H9 (cell line): ENCODE measurements at regions not wholly inside any gene's neighbourhood (a gene's known extent, or its start where the extent isn't known, plus 50 kb on each side); places are given as distances from the start of the nearest gene placed in this dataset.

Experiments
- DNase-seq: peaks from one replicate; pipeline ENCODE4 v3.0.0-alpha.2; 2017
- H2AFZ ChIP-seq: one replicate; pipeline ENCODE4 v1.6.1; 2013; ENCODE audit warnings: mild to moderate bottlenecking, low read length, control low read depth, moderate library complexity
- H2AK5ac ChIP-seq: 2 replicates; pipeline ENCODE4 v1.6.1; 2013; ENCODE audit warnings: low read length, control low read depth, mixed read lengths; ENCODE audit not compliant: insufficient read length
- H2BK120ac ChIP-seq: one replicate; pipeline ENCODE4 v1.6.1; 2013; ENCODE audit warnings: low read depth, mild to moderate bottlenecking, low read length, control low read depth, inconsistent platforms; ENCODE audit not compliant: poor library complexity, severe bottlenecking
- H2BK12ac ChIP-seq: 2 replicates; pipeline ENCODE4 v1.6.1; 2013; ENCODE audit warnings: low read length, control low read depth, mixed read lengths, low read depth; ENCODE audit not compliant: insufficient read length
- H2BK15ac ChIP-seq: 2 replicates; pipeline ENCODE4 v1.6.1; 2013; ENCODE audit warnings: low read depth, low read length, control low read depth
- H2BK20ac ChIP-seq: one replicate; pipeline ENCODE4 v1.6.1; 2013; ENCODE audit warnings: low read depth, mild to moderate bottlenecking, low read length, control low read depth, inconsistent platforms; ENCODE audit not compliant: poor library complexity, severe bottlenecking
- H2BK5ac ChIP-seq: 2 replicates; pipeline ENCODE4 v1.6.1; 2013; ENCODE audit warnings: low read length, control low read depth, mixed read lengths; ENCODE audit not compliant: insufficient read length
- H3K14ac ChIP-seq: 2 replicates; pipeline ENCODE4 v1.6.1; 2013; ENCODE audit warnings: low read length, control low read depth; ENCODE audit not compliant: insufficient read depth
- H3K18ac ChIP-seq: 2 replicates; pipeline ENCODE4 v1.6.1; 2013; ENCODE audit warnings: low read depth, mild to moderate bottlenecking, mixed read lengths, low read length, control low read depth; ENCODE audit not compliant: insufficient read length
- H3K23ac ChIP-seq: 2 replicates; pipeline ENCODE4 v1.6.1; 2013; ENCODE audit warnings: low read length, control low read depth, mixed read lengths, low read depth; ENCODE audit not compliant: insufficient read length
- H3K23me2 ChIP-seq: 2 replicates; pipeline ENCODE4 v1.6.1; 2013; ENCODE audit warnings: low read depth, mild to moderate bottlenecking, mixed read lengths, low read length, control low read depth; ENCODE audit not compliant: insufficient read length, poor library complexity, severe bottlenecking
- H3K27ac ChIP-seq: 2 replicates; pipeline ENCODE4 v1.5.1; 2013; ENCODE audit warnings: low read length, control low read depth, mixed read lengths, low read depth; ENCODE audit not compliant: insufficient read length
- H3K27me3 ChIP-seq: 2 replicates; pipeline ENCODE4 v1.6.1; 2013; ENCODE audit warnings: low read length, control low read depth, inconsistent platforms; ENCODE audit not compliant: insufficient read depth
- H3K4ac ChIP-seq: 2 replicates; pipeline ENCODE4 v1.6.1; 2013; ENCODE audit warnings: low read depth, mild to moderate bottlenecking, control low read depth, inconsistent platforms, low read length, moderate library complexity
- H3K4me1 ChIP-seq: 2 replicates; pipeline ENCODE4 v1.6.1; 2013; ENCODE audit warnings: low read length, control low read depth, inconsistent platforms; ENCODE audit not compliant: insufficient read depth
- H3K4me2 ChIP-seq: 2 replicates; pipeline ENCODE4 v1.6.1; 2013; ENCODE audit warnings: low read length, control low read depth, mixed read lengths; ENCODE audit not compliant: insufficient read length, insufficient read depth
- H3K56ac ChIP-seq: 2 replicates; pipeline ENCODE4 v1.6.1; 2013; ENCODE audit warnings: low read depth, mild to moderate bottlenecking, mixed read lengths, low read length, control low read depth; ENCODE audit not compliant: insufficient read length
- H3K79me1 ChIP-seq: 2 replicates; pipeline ENCODE4 v1.6.1; 2013; ENCODE audit warnings: low read depth, mild to moderate bottlenecking, moderate library complexity, low read length, control low read depth, inconsistent platforms; ENCODE audit not compliant: insufficient read depth, poor library complexity, severe bottlenecking
- H3K79me2 ChIP-seq: 2 replicates; pipeline ENCODE4 v1.6.1; 2013; ENCODE audit warnings: low read length, control low read depth, inconsistent platforms; ENCODE audit not compliant: insufficient read depth
- H3K9ac ChIP-seq: 2 replicates; pipeline ENCODE4 v1.6.1; 2013; ENCODE audit warnings: low read length, control low read depth, mixed read lengths; ENCODE audit not compliant: insufficient read length; ENCODE audit errors: extremely low read depth
- H3K9me3 ChIP-seq: one replicate; pipeline ENCODE4 v1.6.1; 2013; ENCODE audit warnings: low read depth, low read length, inconsistent platforms; ENCODE audit not compliant: control insufficient read depth
- H3T11ph ChIP-seq: one replicate; pipeline ENCODE4 v1.6.1; 2013; ENCODE audit warnings: mild to moderate bottlenecking, low read length, control low read depth, inconsistent platforms
- H4K20me1 ChIP-seq: one replicate; pipeline ENCODE4 v1.6.1; 2013; ENCODE audit not compliant: control insufficient read depth, insufficient read length, insufficient read depth
- H4K5ac ChIP-seq: 2 replicates; pipeline ENCODE4 v1.6.1; 2013; ENCODE audit warnings: low read depth, mild to moderate bottlenecking, mixed read lengths, low read length, control low read depth; ENCODE audit not compliant: insufficient read length
- H4K8ac ChIP-seq: replicated peaks from 2 replicates; pipeline ENCODE4 v1.6.1; 2013; ENCODE audit warnings: low read length, control low read depth, mixed read lengths, low read depth; ENCODE audit not compliant: insufficient read length
- H4K91ac ChIP-seq: 2 replicates; pipeline ENCODE4 v1.6.1; 2013; ENCODE audit warnings: low read depth, mild to moderate bottlenecking, moderate library complexity, mixed read lengths, low read length, control low read depth; ENCODE audit not compliant: insufficient read length
- H3K27ac Mint-ChIP-seq, 3 experiments: 2 replicates in 2 of 3; 3 replicates in 1 of 3; pipeline ENCODE4 v1.8.0; 2020 to 2021; ENCODE audit warnings: mixed read lengths in 3 of 3, mild to moderate bottlenecking in 1 of 3, moderate library complexity in 1 of 3
- H3K27me3 Mint-ChIP-seq: 2 replicates; pipeline ENCODE4 v1.8.0; 2021; ENCODE audit warnings: low read depth, mild to moderate bottlenecking, moderate library complexity, mixed read lengths
- H3K36me3 Mint-ChIP-seq, 3 experiments: 2 replicates in 2 of 3; 3 replicates in 1 of 3; pipeline ENCODE4 v1.8.0; 2020 to 2021; ENCODE audit warnings: low read depth in 3 of 3, mixed read lengths in 3 of 3; ENCODE audit not compliant: insufficient read depth in 1 of 3
- H3K4me1 Mint-ChIP-seq, 2 experiments: 2 replicates each; pipeline ENCODE4 v1.8.0; 2020; ENCODE audit warnings: mixed read lengths in 2 of 2
- H3K4me3 Mint-ChIP-seq, 2 experiments: 2 replicates in 1 of 2; 3 replicates in 1 of 2; pipeline ENCODE4 v1.8.0; 2020 to 2021; ENCODE audit warnings: mild to moderate bottlenecking in 2 of 2, mixed read lengths in 2 of 2, moderate library complexity in 1 of 2
- H3K9me3 Mint-ChIP-seq, 2 experiments: 2 replicates in 1 of 2; 3 replicates in 1 of 2; pipeline ENCODE4 v1.8.0; 2020; ENCODE audit warnings: mild to moderate bottlenecking in 2 of 2, mixed read lengths in 2 of 2, moderate library complexity in 1 of 2
- CTCF ChIP-seq: fragments of 200-600 bp; sonication (generic); conservative IDR thresholded peaks from 3 replicates; pipeline ENCODE4 v1.8.0; 2021; ENCODE audit warnings: antibody characterized with exemption, mild to moderate bottlenecking
- WGBS: extraction: QIAGEN DNeasy Blood & Tissue Kit; methylation state at CpG from one replicate; pipeline ENCODE4 v1.1.7; 2013; ENCODE audit warnings: missing lambda C conversion rate, low lambda C conversion rate, mixed read lengths; ENCODE audit not compliant: insufficient read length; ENCODE audit errors: extremely low coverage; 5-methylcytosine and 5-hydroxymethylcytosine counted together

- peaks cover 0 to 2% of the 10 kb centered on the region in 2 experiments; a peak in 1 of 5 replicates for H3K9me3 Mint-ChIP-seq
- Histone ChIP-seq H3K23ac (no peak overlapping the region), H3K27ac (no peak overlapping the region), H3K4me2 (no peak overlapping the region), H2BK12ac (no peak overlapping the region), H2BK15ac (no peak overlapping the region), H3K18ac (no peak overlapping the region), H3T11ph (no peak overlapping the region), H3K4me1 (peaks cover 3% of the 10 kb centered on the region; the same call in 1 of the 2 replicates), H2AFZ (no peak overlapping the region), H3K23me2 (no peaks in the 10 kb centered on the region), H3K27me3 (no peaks in the 10 kb centered on the region), H2BK5ac (no peak overlapping the region), H3K4ac (no peak overlapping the region), H3K9ac (no peak overlapping the region), H3K56ac (no peak overlapping the region), H3K79me1 (no peaks in the 10 kb centered on the region), H4K91ac (no peak overlapping the region), H2BK120ac (no peak overlapping the region), H3K9me3 (no peaks in the 10 kb centered on the region), H4K8ac (no peak overlapping the region), H4K20me1 (no peaks in the 10 kb centered on the region), H3K14ac (no peak overlapping the region), H4K5ac (no peak overlapping the region), H3K79me2 (no peaks in the 10 kb centered on the region), H2BK20ac (peak overlapping the region; percentile 45), H2AK5ac (no peak overlapping the region)
- no peaks in the 10 kb centered on the region for H3K27me3 Mint-ChIP-seq
- peaks cover 11 to 12% of the 10 kb centered on the region in 2 experiments for H3K4me1 Mint-ChIP-seq
- TF ChIP-seq CTCF, result no peak
- no peak overlapping the region for H3K27ac Mint-ChIP-seq
- no CpG with 5 or more reads among the region's 5 CpGs for WGBS
- no peak overlapping the region for H3K4me3 Mint-ChIP-seq
- no peak for DNase-seq
- no peaks in the 10 kb centered on the region for H3K36me3 Mint-ChIP-seq
These were observed 777.5 kb upstream of the EPHA7 start for GRCh38 chr6:94196891-94197290.
